OCI-LY1 (cell line): ENCODE measurements at regions not wholly inside any gene's neighbourhood (a gene's known extent, or its start where the extent isn't known, plus 50 kb on each side); places are given as distances from the start of the nearest gene placed in this dataset.
"Not testable (repeated sequence)": the region's sequence is repeated elsewhere in the genome, so short reads cannot be mapped to it uniquely, and the experiment has no call there.

ENCODE experiments used
- H2AFZ ChIP-seq: fragments of 200-600 bp; sonication (generic), shearing (Covaris generic); 2 replicates; pipeline ENCODE4 v1.6.0; 2014; ENCODE audit warnings: antibody characterized with exemption, mild to moderate bottlenecking, low read length
- H3F3A ChIP-seq: fragments of 200-600 bp; sonication (generic), shearing (Covaris generic); 2 replicates; pipeline ENCODE4 v1.6.0; 2014; ENCODE audit warnings: mild to moderate bottlenecking, antibody characterized with exemption, low read length, moderate library complexity; ENCODE audit not compliant: insufficient read depth
- H3K27ac ChIP-seq: fragments of 200-600 bp; sonication (generic); 2 replicates; pipeline ENCODE4 v1.5.1; 2014; ENCODE audit warnings: low read length, mixed run types, mild to moderate bottlenecking, low read depth; ENCODE audit not compliant: poor library complexity, severe bottlenecking
- H3K27me3 ChIP-seq: fragments of 200-600 bp; sonication (generic); 2 replicates; pipeline ENCODE4 v1.6.0; 2014; ENCODE audit warnings: antibody characterized with exemption, mild to moderate bottlenecking, low read length, moderate library complexity; ENCODE audit not compliant: insufficient read depth
- H3K36me3 ChIP-seq: fragments of 200-600 bp; sonication (generic); 2 replicates; pipeline ENCODE4 v1.6.1; 2014; ENCODE audit warnings: mild to moderate bottlenecking, antibody characterized with exemption, low read length, moderate library complexity, mixed read lengths; ENCODE audit not compliant: insufficient read depth
- H3K4me1 ChIP-seq: fragments of 200-600 bp; sonication (generic); 2 replicates; pipeline ENCODE4 v1.5.1; 2014; ENCODE audit warnings: mild to moderate bottlenecking, low read length, moderate library complexity; ENCODE audit not compliant: insufficient read depth, severe bottlenecking
- H3K4me2 ChIP-seq: fragments of 200-600 bp; sonication (generic), shearing (Covaris generic); 2 replicates; pipeline ENCODE4 v1.6.1; 2014; ENCODE audit warnings: low read length
- H3K4me3 ChIP-seq: fragments of 200-600 bp; sonication (generic); 2 replicates; pipeline ENCODE4 v1.5.1; 2014; ENCODE audit warnings: low read length, low read depth, mild to moderate bottlenecking, mixed read lengths; ENCODE audit not compliant: poor library complexity, severe bottlenecking
- H3K79me2 ChIP-seq: fragments of 200-600 bp; shearing (Covaris generic); 2 replicates; pipeline ENCODE4 v1.6.1; 2016; ENCODE audit warnings: mixed run types, low read length, mixed read lengths; ENCODE audit not compliant: insufficient read depth
- H3K9ac ChIP-seq: fragments of 200-600 bp; sonication (generic), shearing (Covaris generic); 2 replicates; pipeline ENCODE4 v1.6.1; 2014; ENCODE audit warnings: mild to moderate bottlenecking, low read length, mixed read lengths
- H3K9me2 ChIP-seq: fragments of 200-600 bp; sonication (generic), shearing (Covaris generic); 2 replicates; pipeline ENCODE4 v1.6.1; 2014; ENCODE audit warnings: low read depth, mild to moderate bottlenecking, low read length, mixed read lengths
- H3K9me3 ChIP-seq: fragments of 200-600 bp; shearing (Covaris generic); 2 replicates; pipeline ENCODE4 v1.6.1; 2014; ENCODE audit warnings: low read length, mixed read lengths
- H4K20me1 ChIP-seq: fragments of 200-600 bp; sonication (generic), shearing (Covaris generic); 2 replicates; pipeline ENCODE4 v1.6.0; 2016; ENCODE audit warnings: mild to moderate bottlenecking, low read length; ENCODE audit not compliant: insufficient read depth
- CTCF ChIP-seq: fragments of 200-600 bp; sonication (generic), shearing (Covaris generic); IDR thresholded peaks from 2 replicates; pipeline ENCODE4 v1.5.1; 2017; ENCODE audit warnings: mild to moderate bottlenecking, antibody characterized with exemption, low read length, moderate library complexity, mixed read lengths
- EZH2 ChIP-seq: fragments of 200-600 bp; sonication (generic), shearing (Covaris generic); IDR thresholded peaks from 2 replicates; pipeline ENCODE4 v1.8.0; 2017; ENCODE audit warnings: borderline replicate concordance, mixed run types, mild to moderate bottlenecking, antibody characterized with exemption, low read length, moderate library complexity, mixed read lengths

GRCh38 chr5:25448646-25449045, 803.9 kb upstream of the CDH10 start:
- Histone ChIP-seq H2AFZ (no peak overlapping the region), H3K27me3 (no peaks in the 10 kb centered on the region), H3K79me2 (no peaks in the 10 kb centered on the region), H3K4me3 (no peak overlapping the region), H3K4me1 (no peaks in the 10 kb centered on the region), H3K27ac (no peak overlapping the region), H3F3A (no peaks in the 10 kb centered on the region; the same call in 1 of the 2 replicates), H4K20me1 (no peaks in the 10 kb centered on the region), H3K4me2 (no peak overlapping the region), H3K9me2 (no peaks in the 10 kb centered on the region), H3K9me3 (no peaks in the 10 kb centered on the region), H3K9ac (no peak overlapping the region), H3K36me3 (no peaks in the 10 kb centered on the region)
- TF ChIP-seq CTCF, result no peak
- no peak for TF ChIP-seq EZH2

- Histone ChIP-seq H3K4me3 (no peak overlapping the region), H3K4me1 (no peaks in the 10 kb centered on the region), H3K9me3 (no peaks in the 10 kb centered on the region), H3F3A (no peaks in the 10 kb centered on the region; the same call in 1 of the 2 replicates), H3K4me2 (no peak overlapping the region), H3K79me2 (no peaks in the 10 kb centered on the region), H3K9ac (no peak overlapping the region), H4K20me1 (no peaks in the 10 kb centered on the region), H2AFZ (no peak overlapping the region), H3K9me2 (no peaks in the 10 kb centered on the region), H3K36me3 (no peaks in the 10 kb centered on the region), H3K27ac (no peak overlapping the region), H3K27me3 (no peaks in the 10 kb centered on the region)
- no peak for TF ChIP-seq CTCF
- no peak for TF ChIP-seq EZH2
These were observed 803.4 kb upstream of the CDH10 start for GRCh38 chr5:25448190-25448621.

GRCh38 chr5:25446061-25446420, 801.3 kb upstream of the CDH10 start:
- H3K79me2 ChIP-seq, H3K36me3 ChIP-seq, H3K4me3 ChIP-seq, H3K27me3 ChIP-seq, H3K9ac ChIP-seq, H3K27ac ChIP-seq, H4K20me1 ChIP-seq, H3K4me1 ChIP-seq, H3F3A ChIP-seq, H3K4me2 ChIP-seq, H2AFZ ChIP-seq, H3K9me2 ChIP-seq, H3K9me3 ChIP-seq: not testable (repeated sequence)

- not testable (repeated sequence) for H3K79me2 ChIP-seq, H3K4me3 ChIP-seq, H3K4me2 ChIP-seq, H3K36me3 ChIP-seq, H4K20me1 ChIP-seq, H3K4me1 ChIP-seq, H3K27me3 ChIP-seq, H3F3A ChIP-seq, H3K9ac ChIP-seq, H3K9me2 ChIP-seq, H2AFZ ChIP-seq, H3K27ac ChIP-seq, H3K9me3 ChIP-seq
These were observed 800.7 kb upstream of the CDH10 start for GRCh38 chr5:25445381-25446060.
